Esophagus muscularis mucosa (tissue), 3 donors: ENCODE measurements at regions not wholly inside any gene's neighbourhood (a gene's known extent, or its start where the extent isn't known, plus 50 kb on each side); places are given as distances from the start of the nearest gene placed in this dataset.

Experiments
- CTCF ChIP-seq, 3 experiments: fragments of 200-600 bp in 2 of 3; fragments of 450-650 bp in 1 of 3; sonication (generic) in 2 of 3; IDR thresholded peaks; one replicate each; pipeline ENCODE4 v1.5.1; 2017 to 2019; ENCODE audit warnings: antibody characterized with exemption in 3 of 3, mild to moderate bottlenecking in 2 of 3, moderate library complexity in 1 of 3
- POLR2A ChIP-seq: fragments of 450-650 bp; IDR thresholded peaks from one replicate; pipeline ENCODE4 v1.6.1; 2017; ENCODE audit warnings: antibody characterized with exemption, moderate library complexity, mild to moderate bottlenecking, low read depth

DNA sequence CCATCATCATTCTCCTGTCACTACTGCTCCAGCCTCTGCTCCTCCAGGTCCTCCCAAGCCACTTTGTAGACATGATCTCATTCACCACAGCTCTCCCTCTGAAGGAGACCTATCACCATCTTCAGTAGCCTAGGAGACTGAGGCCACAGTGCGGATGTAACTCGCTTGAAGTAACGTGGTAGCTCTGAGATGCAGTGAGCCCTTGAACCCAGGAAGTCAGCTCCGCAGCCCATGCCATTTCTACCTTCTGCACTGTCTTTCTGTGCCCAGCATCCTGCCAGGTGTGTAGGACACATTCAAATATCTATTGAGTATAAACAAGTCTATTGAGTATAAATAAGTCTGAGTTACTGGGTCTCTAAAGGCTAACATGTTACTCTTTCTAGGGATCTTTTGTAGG, 164.4 kb downstream of the CDH26 start:
- TF ChIP-seq CTCF (IDR thresholded peaks at IDR 0.05), result no peak
- no peak for TF ChIP-seq POLR2A
